Activated CD4-positive, alpha-beta T cell treated with anti-CD3 and anti-CD28 coated beads, Interleukin-10, Interleukin-2, amounts not matched to agents 100 ng/mL and 50 ng/mL, durations not matched to agents 16 hours and 8 hours (primary cell): ENCODE measurements at regions not wholly inside any gene's neighbourhood (a gene's known extent, or its start where the extent isn't known, plus 50 kb on each side); places are given as distances from the start of the nearest gene placed in this dataset.

Source experiments
- DNase-seq: peaks from one replicate; pipeline ENCODE4 v3.0.0-alpha.2; 2020

DNA sequence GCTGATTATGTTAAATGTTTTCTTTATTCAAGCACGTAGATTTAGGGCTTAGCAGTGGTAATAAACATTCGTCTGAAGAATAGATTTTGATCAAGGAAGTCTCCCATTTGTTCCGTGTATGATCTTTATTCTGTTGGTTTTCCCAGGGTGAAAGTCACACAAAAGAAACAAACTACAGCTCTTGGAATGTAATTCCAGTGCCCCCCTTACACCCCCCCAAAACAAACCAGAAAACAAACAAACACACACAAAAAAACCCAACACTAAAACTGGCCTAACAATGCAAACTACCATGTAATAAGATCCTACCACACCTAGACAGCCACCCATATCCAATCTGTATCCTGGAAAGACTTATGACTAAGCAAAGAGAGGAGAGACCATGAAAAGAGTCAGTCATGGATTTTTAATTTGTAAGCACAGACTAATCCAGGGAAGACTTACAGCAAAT lies 196.2 kb upstream of the ELL2 start:
- no peak for DNase-seq

DNA sequence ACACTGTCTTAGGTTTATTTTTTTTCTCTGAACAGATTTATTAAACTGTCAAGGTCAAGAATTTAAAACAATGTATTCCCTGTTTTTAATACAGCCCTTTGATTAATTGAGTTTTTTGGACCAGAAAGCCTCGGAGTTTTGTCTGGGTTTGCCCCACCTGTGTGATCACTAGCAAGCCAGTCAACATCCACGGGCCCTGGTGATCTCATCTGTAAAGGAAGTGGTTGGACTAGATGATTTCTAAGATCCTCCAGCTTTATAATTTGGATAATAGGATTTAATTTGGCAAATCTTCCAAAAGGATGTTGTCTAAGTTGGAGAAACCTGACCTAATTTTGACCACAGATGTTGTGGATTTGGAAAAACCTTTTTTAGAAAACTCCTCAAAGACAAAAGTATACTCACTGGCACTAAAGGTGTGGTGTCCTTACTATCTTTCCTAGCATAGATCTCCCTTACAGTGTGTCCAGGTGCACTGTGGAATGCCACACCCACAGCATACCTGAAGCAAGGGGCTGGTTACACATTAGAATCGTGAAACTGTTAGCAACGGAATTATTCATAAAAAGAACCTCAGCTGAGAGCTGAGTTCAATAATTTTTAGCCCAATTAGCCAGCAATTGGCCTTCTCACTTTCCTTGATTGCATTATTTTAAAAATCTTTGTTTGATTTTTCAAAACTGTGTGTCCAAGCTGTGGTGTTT lies 195.6 kb upstream of the ELL2 start:
- DNase-seq: no peak

DNA sequence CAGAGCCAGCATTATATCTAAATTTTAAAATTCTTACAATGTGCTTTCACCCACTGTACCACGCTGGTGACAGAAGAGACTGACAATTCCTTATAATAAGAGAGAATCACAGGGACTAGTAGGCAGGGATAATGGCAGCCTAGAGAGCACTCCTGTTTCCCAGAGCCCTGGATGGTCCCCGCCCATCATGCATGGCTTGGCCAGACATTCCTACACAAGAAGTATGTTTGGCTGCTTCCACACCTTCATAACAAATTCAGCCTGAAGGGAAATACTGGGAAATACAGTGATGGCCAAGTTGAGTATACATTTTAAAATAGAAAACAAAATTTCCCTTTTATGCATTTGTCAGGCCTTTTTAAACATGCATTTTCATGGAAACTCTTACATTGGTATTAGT lies 193.5 kb upstream of the ELL2 start:
- no peak for DNase-seq

DNA sequence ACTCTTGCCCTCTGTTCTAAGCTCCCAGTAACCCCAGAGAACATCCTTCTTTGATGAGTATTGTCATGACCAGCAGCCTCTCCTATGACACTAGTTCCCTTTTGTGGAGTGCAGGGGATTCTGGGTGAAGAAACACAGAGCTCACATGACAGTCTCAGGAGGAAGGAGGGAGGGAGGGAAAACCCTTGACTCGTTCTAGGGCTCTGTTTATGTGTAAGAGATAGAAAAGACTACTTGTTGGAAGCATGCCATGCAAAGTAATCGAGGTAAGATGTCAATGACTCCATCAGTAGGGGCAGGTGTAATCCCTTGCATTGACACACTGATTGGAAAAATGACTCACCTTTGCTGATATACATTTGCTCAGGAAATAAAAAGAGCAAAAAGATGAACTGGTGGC lies 190.2 kb upstream of the ELL2 start:
- DNase-seq: peak; percentile 10

DNA sequence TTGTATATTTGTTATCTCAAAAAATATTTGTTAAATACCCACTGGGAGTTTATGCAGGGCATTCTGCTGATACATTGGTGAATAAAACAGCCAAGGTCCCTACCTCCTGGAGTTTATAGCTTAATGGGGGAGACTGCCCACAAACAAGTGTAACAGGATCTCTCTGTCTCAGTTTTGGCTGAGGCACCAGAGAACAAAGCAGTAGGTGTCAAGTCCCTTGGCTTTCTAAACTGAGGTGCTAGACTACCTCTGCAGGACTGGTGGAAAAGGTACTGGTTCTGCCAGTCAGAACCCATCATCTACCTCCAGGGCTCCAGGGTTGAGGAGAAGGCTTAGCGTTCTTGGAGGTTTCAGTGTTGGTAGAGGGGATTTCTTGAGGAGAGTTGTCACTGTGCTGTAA lies 188.4 kb upstream of the ELL2 start:
- DNase-seq: no peak

DNA sequence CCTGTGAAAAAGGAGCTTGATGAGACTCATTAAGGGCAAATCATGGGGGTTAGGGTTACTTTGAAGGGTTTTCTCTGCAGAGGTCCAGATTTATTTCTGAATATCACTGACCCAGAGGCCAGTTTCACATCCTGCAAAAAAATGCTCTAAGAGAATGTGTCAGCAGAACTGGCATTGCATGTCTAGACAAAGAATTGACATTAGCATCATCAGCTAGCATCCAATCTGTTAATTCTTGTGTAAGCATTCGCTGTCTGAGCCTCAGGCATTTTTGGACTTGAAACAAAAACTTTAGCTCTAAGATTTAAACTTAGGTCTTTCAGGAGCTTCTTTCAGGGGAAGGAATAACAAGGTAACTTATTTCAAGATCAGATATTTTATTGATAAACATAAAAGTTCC lies 187.9 kb upstream of the ELL2 start:
- no peak for DNase-seq

DNA sequence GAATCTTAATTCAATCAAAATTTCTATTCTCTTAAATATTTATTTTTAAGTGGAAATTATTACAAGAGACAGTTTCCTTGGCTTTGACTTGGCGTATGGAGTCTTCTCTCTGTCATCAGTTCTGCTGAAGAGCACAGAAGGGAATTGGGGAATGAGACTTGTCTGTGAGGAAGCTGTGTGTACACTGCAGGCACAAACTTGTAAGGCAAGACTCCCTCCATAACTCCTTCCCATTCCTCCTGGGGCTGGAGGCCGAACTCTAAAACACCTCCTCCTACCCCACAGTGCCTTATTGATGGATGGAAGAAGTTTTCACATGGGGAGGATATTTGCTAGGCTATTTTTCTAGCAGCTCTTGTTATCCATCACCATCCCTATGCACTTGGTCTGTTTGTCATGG lies 187.4 kb upstream of the ELL2 start:
- no peak for DNase-seq

DNA sequence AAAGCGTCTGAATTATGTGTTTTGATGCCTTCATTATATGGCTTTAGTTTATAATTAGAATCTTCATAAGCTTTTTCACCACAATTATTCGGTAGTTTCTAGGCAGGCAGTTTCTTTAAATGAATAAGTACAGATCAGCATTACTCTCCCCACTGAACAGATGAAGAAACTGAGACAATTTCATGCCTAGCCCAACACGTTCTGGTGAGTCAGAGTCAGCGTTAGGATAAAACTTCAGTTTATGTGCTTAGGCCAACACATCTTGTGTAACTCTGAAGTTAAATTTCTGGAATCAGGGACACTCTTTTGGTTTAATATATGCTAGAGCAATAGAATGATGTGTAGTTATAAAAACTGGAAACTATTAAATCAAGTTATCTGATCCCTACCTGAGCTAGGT lies 186.7 kb upstream of the ELL2 start:
- no peak for DNase-seq

DNA sequence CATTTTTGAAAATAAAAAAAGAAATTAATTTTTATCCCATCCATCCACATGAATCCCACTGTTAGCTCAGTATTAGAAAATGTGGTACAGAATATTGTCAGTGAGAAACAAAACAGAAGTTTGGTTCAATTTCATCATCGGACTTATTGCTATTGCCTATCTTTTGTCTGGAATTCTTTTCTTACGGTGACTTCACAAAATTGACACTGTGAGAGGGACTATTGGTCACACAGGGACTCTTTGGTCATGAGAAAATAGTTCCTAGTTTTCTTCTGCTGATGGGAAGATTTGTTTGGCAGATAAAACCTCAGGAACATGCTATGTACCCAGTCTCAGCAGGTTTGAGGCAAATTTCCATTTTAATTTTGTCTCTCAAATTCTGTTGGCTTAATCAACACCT lies 186.2 kb upstream of the ELL2 start:
- DNase-seq: no peak

DNA sequence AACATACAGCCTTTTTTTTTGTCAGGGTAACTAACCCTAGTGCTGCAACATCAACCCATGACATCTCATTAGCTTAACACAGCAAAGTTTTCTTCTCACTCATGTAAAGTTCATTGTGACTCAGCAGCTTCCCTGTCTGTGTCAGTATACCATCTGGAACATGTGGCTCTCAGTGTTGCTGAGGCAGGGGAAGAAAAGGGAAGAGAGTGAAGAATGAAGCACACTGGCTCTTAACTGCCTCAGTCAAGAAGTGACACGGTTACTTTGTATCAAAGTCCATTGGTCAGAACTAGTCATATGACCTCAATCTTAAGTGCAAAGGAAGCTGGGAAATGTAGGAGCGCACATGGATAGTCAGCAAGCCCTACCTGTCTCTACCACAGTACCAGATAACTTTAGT lies 185.0 kb upstream of the ELL2 start:
- DNase-seq: peak; percentile 89

DNA sequence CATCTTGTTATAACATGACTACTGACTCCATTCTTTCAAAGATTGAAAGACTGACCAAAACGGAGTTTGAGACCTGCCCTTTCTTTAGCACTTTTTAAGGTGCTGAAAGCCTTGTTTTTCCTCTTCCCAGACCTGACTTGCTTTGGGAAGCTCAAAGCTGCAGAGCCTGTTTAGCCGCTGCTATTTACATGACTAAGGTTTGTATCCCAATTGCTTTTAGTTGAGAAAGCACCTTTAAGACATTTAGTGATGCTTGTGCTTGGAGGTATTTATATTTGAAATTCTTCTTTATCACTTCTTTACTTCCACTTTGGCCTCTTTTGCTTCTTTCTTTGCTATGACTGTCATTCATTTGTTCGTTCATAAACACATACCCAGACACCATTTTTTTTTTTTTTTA lies 182.6 kb upstream of the ELL2 start:
- no peak for DNase-seq

DNA sequence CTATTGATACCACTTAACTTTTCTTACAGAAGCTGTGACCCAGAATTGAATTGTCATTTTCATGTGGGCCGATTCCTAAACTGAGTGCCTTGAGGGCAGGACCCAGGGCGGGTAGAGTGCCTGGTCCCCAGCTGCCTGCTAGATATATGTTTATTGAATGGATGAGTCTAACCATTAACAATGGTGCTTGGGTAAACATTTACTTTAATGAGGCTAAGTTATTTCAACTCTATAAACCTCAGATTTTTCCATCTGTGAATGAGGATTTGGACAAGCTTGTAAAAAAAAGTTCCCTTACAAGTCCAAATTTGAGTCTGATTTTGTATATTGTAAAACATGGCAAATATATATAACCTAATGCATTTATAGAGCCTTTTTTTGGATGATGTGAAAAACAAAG lies 181.8 kb upstream of the ELL2 start:
- DNase-seq: no peak

DNA sequence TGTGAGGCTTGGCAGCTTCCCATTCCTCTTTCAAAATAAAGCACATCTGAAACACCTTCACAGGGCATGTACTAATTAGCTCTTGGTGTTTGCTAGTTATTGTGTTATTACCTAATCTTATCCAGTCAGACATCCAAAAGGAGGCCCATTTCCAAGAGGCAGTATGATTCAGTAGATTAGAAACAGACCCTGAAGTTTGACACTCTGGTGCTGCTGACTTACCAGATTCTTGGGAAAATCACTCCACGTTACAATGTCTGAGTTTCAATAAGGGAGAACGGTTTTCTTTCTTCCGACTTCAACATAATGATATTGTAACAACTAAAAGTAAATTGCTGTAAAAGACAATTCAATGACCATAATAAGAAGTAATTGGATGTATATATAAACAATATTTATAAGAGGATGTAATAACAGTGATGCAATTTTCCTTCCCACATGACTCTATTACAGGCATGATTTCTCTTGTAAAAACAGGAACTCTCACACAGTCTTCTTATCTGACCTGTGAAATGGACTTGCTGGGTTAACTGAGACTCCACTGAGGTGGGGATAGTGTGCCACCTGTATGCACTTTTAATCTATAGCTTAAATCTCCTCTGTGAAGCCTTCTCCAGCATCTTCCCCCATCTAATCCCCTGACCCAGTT lies 181.3 kb upstream of the ELL2 start:
- no peak for DNase-seq

DNA sequence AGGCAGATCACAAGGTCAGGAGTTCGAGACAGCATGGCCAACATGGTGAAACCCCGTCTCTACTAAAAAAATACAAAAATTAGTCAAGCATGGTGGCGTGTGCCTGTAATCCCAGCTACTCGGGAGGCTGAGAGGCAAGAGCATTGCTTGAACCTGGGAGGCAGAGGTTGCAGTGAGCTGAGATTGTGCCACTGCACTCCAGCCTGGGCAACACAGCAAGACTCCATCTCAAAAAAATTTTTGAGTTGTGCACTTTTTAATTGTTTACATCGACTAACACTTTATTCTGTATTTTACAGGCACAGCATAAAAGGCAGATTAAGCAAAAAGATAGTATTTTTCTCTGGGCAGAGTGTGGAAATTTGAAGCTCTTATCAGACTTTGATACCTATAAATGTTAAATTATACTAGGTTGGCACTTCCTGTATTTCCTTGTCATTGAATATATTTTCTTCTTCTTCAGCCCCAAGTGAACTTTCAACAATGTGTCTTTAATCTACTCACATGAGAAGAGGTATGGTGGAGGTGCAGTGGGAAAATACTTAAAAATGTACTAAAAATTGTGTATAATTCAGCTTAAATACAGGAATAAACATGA lies 180.6 kb upstream of the ELL2 start:
- DNase-seq: no peak

DNA sequence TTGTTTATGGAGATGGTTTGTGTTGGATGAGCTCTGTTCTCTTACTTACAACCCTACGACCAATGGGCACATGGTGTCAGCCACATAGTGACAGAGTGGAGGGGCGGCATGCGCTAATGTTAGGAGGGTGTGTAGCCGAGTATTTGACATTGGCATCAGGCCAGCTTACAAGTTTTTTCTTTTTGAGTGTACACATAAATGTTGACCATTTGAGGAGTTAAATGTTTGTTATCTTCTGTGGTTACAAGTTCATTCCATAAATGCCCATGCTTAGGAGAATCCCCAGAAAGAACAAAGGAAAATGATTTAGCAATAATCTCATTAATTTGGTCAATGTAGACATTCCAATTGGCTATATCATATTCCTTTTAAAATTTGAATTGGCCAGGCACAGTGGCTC lies 180.1 kb upstream of the ELL2 start:
- no peak for DNase-seq

DNA sequence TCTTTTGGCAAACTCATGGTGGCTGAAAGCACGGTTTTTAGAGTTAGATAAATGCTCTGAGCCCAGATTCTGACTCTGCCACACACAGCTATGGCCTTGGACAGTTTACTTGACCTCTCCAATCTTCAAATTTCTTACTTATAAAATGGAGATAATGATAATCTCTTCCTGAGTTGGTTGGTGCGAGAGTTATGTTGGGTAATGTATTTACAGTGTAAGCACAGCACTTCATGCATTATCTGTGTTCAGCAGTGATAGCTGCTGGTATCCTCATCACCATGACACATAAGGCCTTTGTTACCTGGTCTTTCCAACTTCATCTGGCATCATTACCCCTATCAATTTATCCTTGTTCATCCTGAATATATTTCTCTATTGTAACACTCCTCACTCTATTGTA lies 178.8 kb upstream of the ELL2 start:
- DNase-seq: no peak

DNA sequence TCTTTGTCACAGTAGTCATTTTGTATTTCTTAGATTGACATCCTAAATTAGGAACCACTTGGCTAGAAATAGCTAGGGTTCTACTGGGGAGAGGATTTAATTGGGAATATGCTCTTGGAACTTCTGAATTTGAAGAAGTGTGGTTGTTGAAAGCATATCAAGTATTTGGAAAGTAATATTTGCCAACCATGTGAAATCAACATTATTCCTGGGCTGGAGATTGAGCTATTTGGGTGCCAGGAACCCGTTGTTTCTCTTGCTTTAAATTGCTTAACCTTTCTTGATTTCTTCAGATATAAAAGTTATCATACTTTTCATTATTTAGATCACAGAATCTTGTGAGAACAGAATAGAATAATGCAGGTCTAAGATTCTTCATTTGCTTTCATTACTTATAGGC lies 178.4 kb upstream of the ELL2 start:
- DNase-seq: no peak

DNA sequence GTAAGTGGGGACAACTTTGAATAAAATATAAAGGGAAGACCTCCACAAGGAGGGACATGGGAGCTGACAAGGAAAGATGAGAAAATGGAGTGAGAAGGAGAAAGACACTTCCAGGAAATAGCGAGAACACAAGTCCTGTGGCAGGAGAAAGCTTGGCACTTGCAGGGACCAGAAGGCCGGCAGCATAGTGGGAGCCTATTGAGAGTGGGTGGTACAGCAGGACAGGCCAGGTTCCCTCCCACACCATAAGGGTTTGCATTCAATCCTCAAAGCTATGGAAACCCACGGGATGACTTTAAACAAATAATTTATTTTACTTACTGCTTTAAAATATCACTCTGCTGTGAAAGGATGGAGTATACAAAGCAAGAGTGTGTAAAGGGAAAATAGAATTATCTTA lies 173.2 kb upstream of the ELL2 start:
- no peak for DNase-seq

DNA sequence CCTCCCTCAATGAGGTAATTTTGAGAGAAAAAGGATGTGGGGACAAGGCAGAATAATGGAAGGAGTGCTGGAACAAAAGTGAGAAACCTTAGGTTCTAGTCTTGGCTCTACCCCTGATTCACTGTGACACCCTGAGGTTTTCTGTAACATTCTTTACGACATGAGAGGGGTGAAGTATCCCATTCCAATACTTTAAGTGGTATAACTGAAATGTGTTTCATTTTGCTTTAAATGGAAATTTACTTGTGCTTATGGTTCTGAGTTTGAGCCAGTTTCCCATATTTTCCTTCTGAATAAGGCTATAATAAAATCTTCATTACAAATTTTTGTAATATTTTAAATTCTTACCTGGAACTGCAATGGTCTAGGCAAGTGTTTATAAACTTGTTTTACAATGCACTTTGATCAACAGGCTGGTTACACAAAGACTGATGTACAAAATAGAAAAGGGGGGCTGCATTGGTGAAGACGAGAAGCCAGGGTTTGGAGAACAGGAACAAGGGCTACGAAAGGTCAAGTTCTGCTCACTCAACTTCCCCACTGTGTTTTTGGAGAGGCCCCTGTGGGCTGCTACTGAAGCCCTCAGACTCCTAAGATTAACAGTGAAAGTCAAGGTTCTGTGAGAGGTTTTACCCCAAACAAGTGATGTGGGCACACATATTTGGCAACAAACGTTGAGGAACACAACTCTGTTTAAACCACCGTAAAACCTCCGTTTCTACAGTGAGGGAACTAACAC lies 171.9 kb upstream of the ELL2 start:
- no peak for DNase-seq

DNA sequence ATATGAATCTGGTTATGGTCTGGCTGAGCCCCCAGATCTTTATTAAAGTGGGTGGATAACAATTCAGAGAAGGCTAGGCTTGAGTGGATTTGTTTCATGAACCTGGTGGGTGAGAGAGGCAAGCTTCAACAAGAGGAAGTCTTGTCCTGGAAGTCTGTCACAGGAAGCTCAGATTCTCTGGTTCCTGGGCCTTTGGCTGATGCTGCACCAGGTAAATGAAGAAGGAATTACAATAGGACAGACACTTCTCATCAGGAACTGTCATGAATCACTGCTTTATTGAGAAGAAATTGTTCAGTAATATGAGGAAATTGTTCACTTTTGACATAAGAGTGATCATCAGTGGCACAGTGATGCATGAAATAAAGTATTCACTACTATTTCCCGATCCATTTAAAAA lies 167.6 kb upstream of the ELL2 start:
- no peak for DNase-seq

DNA sequence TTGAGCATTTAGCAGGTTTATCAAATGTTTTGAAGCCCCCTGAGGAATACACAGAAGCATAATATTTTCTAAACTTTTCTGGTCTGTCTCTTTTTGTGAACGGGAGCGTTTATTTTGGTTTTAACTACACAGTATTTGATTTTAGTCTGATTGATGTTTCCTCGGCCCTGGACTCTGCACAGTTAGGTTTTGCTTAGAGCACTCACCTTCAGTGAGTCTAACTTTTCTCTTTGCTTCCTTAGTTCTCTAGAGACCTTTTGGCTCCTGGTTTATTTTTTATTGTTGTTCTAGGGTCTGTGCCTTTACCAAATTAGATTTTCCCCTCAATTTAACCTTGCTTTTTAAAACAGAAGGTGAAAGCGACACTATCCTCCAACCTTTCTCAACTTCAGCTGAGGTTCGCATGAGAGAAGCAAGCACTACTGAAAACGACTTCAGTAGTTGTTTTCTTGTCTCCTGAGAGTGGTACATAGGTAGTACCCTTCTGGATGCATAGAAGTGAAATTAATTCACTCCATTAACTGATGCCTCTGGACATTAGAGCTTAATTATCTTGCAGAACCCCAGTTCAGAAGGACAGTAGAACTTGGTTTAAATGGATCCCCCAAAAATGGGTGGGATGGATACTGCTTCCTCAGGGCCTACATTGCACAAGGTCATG lies 166.7 kb upstream of the ELL2 start:
- DNase-seq: no peak

DNA sequence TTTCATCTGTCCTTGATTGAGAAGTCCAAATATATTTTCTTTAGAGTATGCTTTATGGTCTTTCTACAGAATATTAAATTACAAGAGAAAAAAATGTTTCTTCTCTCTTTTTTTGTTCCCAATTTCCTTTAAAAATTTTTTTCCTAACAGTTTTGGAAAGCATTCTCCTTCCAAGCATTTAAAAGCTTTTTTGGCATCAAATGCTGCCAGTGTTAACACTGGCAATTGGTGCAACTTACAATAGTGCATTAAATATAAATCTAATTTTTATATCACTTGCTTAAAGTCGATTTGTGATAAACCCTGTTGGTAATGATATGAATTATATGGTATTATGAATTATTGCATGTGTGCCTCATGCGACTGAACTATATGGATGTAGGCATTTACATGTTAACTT lies 165.9 kb upstream of the ELL2 start:
- no peak for DNase-seq

DNA sequence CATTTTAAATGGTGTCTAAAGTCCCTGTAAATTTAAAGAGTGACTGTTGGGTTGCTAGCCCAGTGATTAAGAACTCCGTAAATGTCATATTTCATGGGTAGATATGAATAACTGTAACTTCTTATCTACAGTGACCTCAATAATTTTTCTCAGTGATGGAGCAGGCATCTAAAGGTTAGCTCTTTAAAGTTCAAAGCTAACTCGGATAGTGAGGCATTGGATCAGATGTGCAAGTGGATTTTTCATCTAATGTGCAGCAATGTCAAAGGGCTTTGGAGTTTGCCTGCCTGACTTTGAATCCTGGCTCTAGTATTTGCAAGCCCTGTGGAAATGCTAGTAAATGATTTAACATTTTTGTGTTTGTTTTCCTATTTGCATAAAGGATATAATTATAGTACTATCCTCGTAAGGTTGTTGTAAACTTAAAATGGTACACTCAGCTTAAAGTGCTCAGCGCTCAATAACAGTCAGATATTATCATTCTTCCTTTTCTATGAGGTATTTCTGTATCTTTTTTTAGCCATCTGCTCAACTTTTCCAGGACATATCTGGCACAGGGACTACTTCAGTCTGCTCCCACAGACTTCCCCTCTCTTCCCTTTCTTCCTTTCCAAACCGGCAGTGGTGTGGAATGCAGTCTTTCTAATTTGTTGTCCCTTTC lies 163.7 kb upstream of the ELL2 start:
- DNase-seq: no peak
